ENCODE measurements at regions not wholly inside any gene's neighbourhood (a gene's known extent, or its start where the extent isn't known, plus 50 kb on each side); places are given as distances from the start of the nearest gene placed in this dataset.

DNA sequence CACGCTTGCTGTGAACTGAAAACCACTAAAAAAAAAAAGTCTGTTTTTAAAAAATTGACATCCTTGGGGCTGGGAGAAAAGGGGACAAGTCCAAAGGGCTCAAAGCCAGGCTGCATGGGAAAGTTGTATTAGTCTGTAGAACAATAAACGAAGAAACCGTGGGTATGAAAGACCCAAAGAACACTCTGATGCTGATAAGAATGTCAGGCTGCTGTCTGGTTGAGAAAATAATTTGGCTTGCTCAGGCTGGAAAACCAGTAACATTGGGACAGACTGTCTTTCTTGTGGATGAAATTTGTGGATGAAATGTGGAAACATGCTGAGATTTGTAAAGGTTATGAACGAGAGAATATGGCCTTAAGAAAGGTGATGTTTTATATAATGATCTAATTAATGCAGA is 68.5 kb upstream of the HSPB3 start:
- Histone ChIP-seq H2AFZ (ENCODE audit: low read length) (no peak overlapping the region), H3K9me3 (ENCODE audit: control insufficient read depth, insufficient read depth, low read depth, low read length) (no peaks in the 10 kb centered on the region), H4K20me1 (ENCODE audit: control insufficient read depth, extremely low read depth, insufficient read depth, low read length) (no peaks in the 10 kb centered on the region), H3K79me2 (ENCODE audit: control insufficient read depth, insufficient read depth, low read length) (no peaks in the 10 kb centered on the region), H3K36me3 (ENCODE audit: control insufficient read depth, insufficient read depth, low read length) (no peaks in the 10 kb centered on the region), H3K27ac (ENCODE audit: insufficient read depth, low read length) (no peak overlapping the region), H3K27me3 (ENCODE audit: control insufficient read depth, insufficient read depth, low read length) (no peaks in the 10 kb centered on the region), H3K9ac (ENCODE audit: insufficient read depth, low read length) (no peak overlapping the region), H3K4me3 (replicated peaks in 1 of 4; ENCODE audit: control extremely low read depth in 1 of 4, insufficient read depth in 1 of 4, low read depth in 3 of 4, low read length in 4 of 4) (no peak overlapping the region), H3K4me1 (ENCODE audit: control insufficient read depth, extremely low read depth, insufficient read depth, low read length) (no peaks in the 10 kb centered on the region), H3K4me2 (ENCODE audit: extremely low read depth, insufficient read depth, low read length) (no peak overlapping the region)
- TF ChIP-seq, protein P1, sequence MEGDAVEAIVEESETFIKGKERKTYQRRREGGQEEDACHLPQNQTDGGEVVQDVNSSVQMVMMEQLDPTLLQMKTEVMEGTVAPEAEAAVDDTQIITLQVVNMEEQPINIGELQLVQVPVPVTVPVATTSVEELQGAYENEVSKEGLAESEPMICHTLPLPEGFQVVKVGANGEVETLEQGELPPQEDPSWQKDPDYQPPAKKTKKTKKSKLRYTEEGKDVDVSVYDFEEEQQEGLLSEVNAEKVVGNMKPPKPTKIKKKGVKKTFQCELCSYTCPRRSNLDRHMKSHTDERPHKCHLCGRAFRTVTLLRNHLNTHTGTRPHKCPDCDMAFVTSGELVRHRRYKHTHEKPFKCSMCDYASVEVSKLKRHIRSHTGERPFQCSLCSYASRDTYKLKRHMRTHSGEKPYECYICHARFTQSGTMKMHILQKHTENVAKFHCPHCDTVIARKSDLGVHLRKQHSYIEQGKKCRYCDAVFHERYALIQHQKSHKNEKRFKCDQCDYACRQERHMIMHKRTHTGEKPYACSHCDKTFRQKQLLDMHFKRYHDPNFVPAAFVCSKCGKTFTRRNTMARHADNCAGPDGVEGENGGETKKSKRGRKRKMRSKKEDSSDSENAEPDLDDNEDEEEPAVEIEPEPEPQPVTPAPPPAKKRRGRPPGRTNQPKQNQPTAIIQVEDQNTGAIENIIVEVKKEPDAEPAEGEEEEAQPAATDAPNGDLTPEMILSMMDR (conservative IDR thresholded peaks at IDR 0.05 in 1 of 2, IDR thresholded peaks at IDR 0.05 in 1 of 2; ENCODE audit: low read depth in 1 of 2, low read length in 2 of 2): no peak
- no peak for DNase-seq (ENCODE audit: low read depth in 2 of 2)

DNA sequence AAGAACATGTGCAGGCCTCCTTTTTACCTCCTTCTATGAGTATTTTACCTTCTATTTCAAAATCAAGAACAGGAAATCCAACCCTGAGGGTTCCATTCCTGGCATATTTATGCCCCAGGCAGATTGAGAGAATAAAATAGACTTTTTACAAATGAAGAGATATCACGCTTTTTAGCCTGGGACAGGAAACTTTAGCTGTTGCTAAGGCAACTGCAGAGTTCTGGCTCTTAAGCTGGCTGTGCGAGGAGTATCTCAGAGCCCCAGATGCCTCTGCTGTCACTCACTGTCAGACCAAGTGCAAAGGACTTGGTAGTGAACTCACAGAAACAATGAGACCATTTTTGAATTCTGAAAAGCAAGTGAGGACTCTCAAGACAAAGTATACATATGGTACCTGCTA is 69.5 kb upstream of the HSPB3 start:
- Histone ChIP-seq H3K4me2 (ENCODE audit: extremely low read depth, insufficient read depth, low read length) (no peak overlapping the region), H3K4me1 (ENCODE audit: control insufficient read depth, extremely low read depth, insufficient read depth, low read length) (no peaks in the 10 kb centered on the region), H3K27me3 (ENCODE audit: control insufficient read depth, insufficient read depth, low read length) (no peaks in the 10 kb centered on the region), H4K20me1 (ENCODE audit: control insufficient read depth, extremely low read depth, insufficient read depth, low read length) (no peaks in the 10 kb centered on the region), H3K9ac (ENCODE audit: insufficient read depth, low read length) (no peak overlapping the region), H3K79me2 (ENCODE audit: control insufficient read depth, insufficient read depth, low read length) (no peaks in the 10 kb centered on the region), H3K4me3 (replicated peaks in 1 of 4; ENCODE audit: control extremely low read depth in 1 of 4, insufficient read depth in 1 of 4, low read depth in 3 of 4, low read length in 4 of 4) (no peak overlapping the region), H3K27ac (ENCODE audit: insufficient read depth, low read length) (no peak overlapping the region), H3K9me3 (ENCODE audit: control insufficient read depth, insufficient read depth, low read depth, low read length) (no peaks in the 10 kb centered on the region), H2AFZ (ENCODE audit: low read length) (no peak overlapping the region), H3K36me3 (ENCODE audit: control insufficient read depth, insufficient read depth, low read length) (no peaks in the 10 kb centered on the region)
- TF ChIP-seq, protein P1 (conservative IDR thresholded peaks at IDR 0.05 in 1 of 2, IDR thresholded peaks at IDR 0.05 in 1 of 2; ENCODE audit: low read depth in 1 of 2, low read length in 2 of 2): no peak
- no peak for TF ChIP-seq EZH2 (IDR thresholded peaks at IDR 0.05; ENCODE audit: low read length, missing control alignments)
- peak in 1 of 2 donors; percentile 25 for DNase-seq (ENCODE audit: low read depth in 2 of 2)

DNA sequence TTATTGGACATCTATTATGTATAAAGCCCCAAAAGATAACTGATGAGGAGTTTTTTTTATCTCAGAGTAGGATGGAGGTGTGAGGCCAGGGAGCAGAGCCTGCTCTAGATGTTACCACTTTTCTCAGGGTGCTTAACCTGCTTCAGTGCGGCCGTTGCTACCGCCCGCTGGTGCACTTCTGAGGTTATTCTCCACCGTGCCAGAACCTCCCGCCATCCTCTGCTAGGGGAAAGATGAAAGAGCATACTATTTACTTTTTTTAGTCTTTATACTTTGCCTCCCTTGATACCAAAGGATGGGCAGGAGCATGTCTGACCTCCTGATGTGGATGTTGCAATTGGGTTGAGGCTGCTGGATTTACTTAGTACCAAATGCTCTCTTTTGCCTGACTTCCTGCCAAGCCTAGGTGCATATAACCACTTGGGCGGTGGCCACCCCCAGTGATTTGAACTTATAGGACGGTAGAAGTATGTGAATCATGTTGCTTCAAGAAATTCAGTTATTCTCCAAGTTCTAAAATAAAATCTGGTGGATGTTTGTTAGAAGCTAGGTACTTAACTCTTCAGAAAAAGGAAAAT is 71.1 kb upstream of the HSPB3 start:
- no peak overlapping the region for H2AFZ ChIP-seq (ENCODE audit: low read length)
- no peaks in the 10 kb centered on the region for H3K79me2 ChIP-seq (ENCODE audit: control insufficient read depth, insufficient read depth, low read length)
- no peak overlapping the region for H3K9ac ChIP-seq (ENCODE audit: insufficient read depth, low read length)
- no peaks in the 10 kb centered on the region for H3K9me3 ChIP-seq (ENCODE audit: control insufficient read depth, insufficient read depth, low read depth, low read length)
- H3K4me3 ChIP-seq (replicated peaks in 1 of 4; ENCODE audit: control extremely low read depth in 1 of 4, insufficient read depth in 1 of 4, low read depth in 3 of 4, low read length in 4 of 4): no peak overlapping the region
- H3K27me3 ChIP-seq (ENCODE audit: control insufficient read depth, insufficient read depth, low read length): no peaks in the 10 kb centered on the region
- DNase-seq (ENCODE audit: low read depth in 2 of 2): no peak
- H3K4me2 ChIP-seq (ENCODE audit: extremely low read depth, insufficient read depth, low read length): no peak overlapping the region
- no peak for TF ChIP-seq EZH2 (IDR thresholded peaks at IDR 0.05; ENCODE audit: low read length, missing control alignments)
- TF ChIP-seq, protein P1 (conservative IDR thresholded peaks at IDR 0.05 in 1 of 2, IDR thresholded peaks at IDR 0.05 in 1 of 2; ENCODE audit: low read depth in 1 of 2, low read length in 2 of 2): no peak
- no peaks in the 10 kb centered on the region for H3K36me3 ChIP-seq (ENCODE audit: control insufficient read depth, insufficient read depth, low read length)
- no peak overlapping the region for H3K27ac ChIP-seq (ENCODE audit: insufficient read depth, low read length)
- no peaks in the 10 kb centered on the region for H3K4me1 ChIP-seq (ENCODE audit: control insufficient read depth, extremely low read depth, insufficient read depth, low read length)
- H4K20me1 ChIP-seq (ENCODE audit: control insufficient read depth, extremely low read depth, insufficient read depth, low read length): no peaks in the 10 kb centered on the region
